HEK293 (cell line): ENCODE measurements at regions not wholly inside any gene's neighbourhood (a gene's known extent, or its start where the extent isn't known, plus 50 kb on each side); places are given as distances from the start of the nearest gene placed in this dataset.

Experiments used
- CTCF ChIP-seq: fragments of 450-650 bp; formaldehyde crosslinking; IDR thresholded peaks from 2 replicates; pipeline ENCODE4 v1.5.1; 2016; ENCODE audit warnings: missing biosample characterization, missing genetic modification characterization
- ZNF140 ChIP-seq: fragments of 450-650 bp; formaldehyde crosslinking; IDR thresholded peaks from 2 replicates; pipeline ENCODE4 v1.5.1; 2016; ENCODE audit warnings: missing biosample characterization, missing genetic modification characterization
- ZNF274 ChIP-seq, 2 experiments: fragments of 200-500 bp in 1 of 2; fragments of 450-650 bp in 1 of 2; sonication (Bioruptor generic) in 1 of 2; formaldehyde crosslinking in 1 of 2; IDR thresholded peaks; 2 replicates each; pipeline versions ENCODE4 v1.5.1 to v1.6.1; 2014 to 2016; ENCODE audit warnings: borderline replicate concordance in 1 of 2, inconsistent platforms in 1 of 2, low read length in 1 of 2, missing biosample characterization in 1 of 2, missing genetic modification characterization in 1 of 2
- ZNF548 ChIP-seq: fragments of 450-650 bp; formaldehyde crosslinking; IDR thresholded peaks from 2 replicates; pipeline ENCODE4 v1.5.1; 2016; ENCODE audit warnings: missing biosample characterization, missing genetic modification characterization
- ZNF549 ChIP-seq: fragments of 450-650 bp; IDR thresholded peaks from 2 replicates; pipeline ENCODE4 v1.5.1; 2018; ENCODE audit warnings: missing biosample characterization, missing genetic modification characterization, mild to moderate bottlenecking, inconsistent platforms, moderate library complexity
- ZNF677 ChIP-seq: fragments of 450-650 bp; IDR thresholded peaks from 2 replicates; pipeline ENCODE4 v1.5.0; 2018; ENCODE audit warnings: missing biosample characterization, mild to moderate bottlenecking, missing genetic modification characterization, moderate library complexity
- ZNF707 ChIP-seq: fragments of 450-650 bp; formaldehyde crosslinking; IDR thresholded peaks from 2 replicates; pipeline ENCODE4 v1.5.1; 2016; ENCODE audit warnings: missing biosample characterization, missing genetic modification characterization

GRCh38 chr2:196399722-196400691 is 228.6 kb upstream of the STK17B start:
- TF ChIP-seq ZNF274 (IDR thresholded peaks at IDR 0.05; ENCODE audit: low read length) (no peak), ZNF274 (tag by site-specific recombination; IDR thresholded peaks at IDR 0.05; ENCODE audit: borderline replicate concordance) (no peak), ZNF548 (tag by site-specific recombination) (no peak), CTCF (tag by site-specific recombination) (no peak), ZNF677 (tag by site-specific recombination) (no peak), ZNF140 (no peak), ZNF549 (tag by site-specific recombination) (no peak), ZNF707 (no peak)
